Naive thymus-derived CD8-positive, alpha-beta T cell (primary cell): ENCODE measurements at regions not wholly inside any gene's neighbourhood (a gene's known extent, or its start where the extent isn't known, plus 50 kb on each side); places are given as distances from the start of the nearest gene placed in this dataset.

ENCODE experiments used
- ATAC-seq, 2 donors: fragments of 150-1000 bp; cut with Tn5 transposase in 1 of 2; sonication (Bioruptor Pico), chemical (Tn5 transposase) in 1 of 2; 1 replicate in 1 of 2; 2 replicates in 1 of 2; pipeline ENCODE4 v1.10.0; 2021; ENCODE audit warnings: mild to moderate bottlenecking in 2 of 2, moderate library complexity in 2 of 2
- POLR2A ChIA-PET: fragments of 350-600 bp; sonication (Branson Sonifier 250); formaldehyde crosslinking; loops from one replicate; lab custom pipeline; 2021; ENCODE audit warnings: antibody characterized with exemption; lab: Charles Lee
- DNase-seq, 10 donors: peaks; one replicate each; pipeline versions ENCODE4 v3.0.0 to v3.0.0-alpha.2; 2020 to 2022
- H3K27ac Mint-ChIP-seq, 10 donors: one replicate each; pipeline ENCODE4 v1.8.0; 2020 to 2022; ENCODE audit warnings: mild to moderate bottlenecking in 10 of 10, mixed read lengths in 10 of 10, moderate library complexity in 4 of 10, inconsistent platforms in 1 of 10
- H3K27me3 Mint-ChIP-seq, 5 donors: one replicate each; pipeline ENCODE4 v1.8.0; 2021 to 2022; ENCODE audit warnings: mixed read lengths in 5 of 5
- H3K36me3 Mint-ChIP-seq, 3 donors: one replicate each; pipeline ENCODE4 v1.8.0; 2020 to 2022; ENCODE audit warnings: mixed read lengths in 3 of 3, mild to moderate bottlenecking in 2 of 3, inconsistent platforms in 1 of 3
- H3K4me1 Mint-ChIP-seq, 4 donors: one replicate each; pipeline ENCODE4 v1.8.0; 2021 to 2022; ENCODE audit warnings: mixed read lengths in 4 of 4
- H3K4me3 Mint-ChIP-seq, 10 donors: one replicate each; pipeline ENCODE4 v1.8.0; 2020 to 2022; ENCODE audit warnings: mild to moderate bottlenecking in 10 of 10, mixed read lengths in 10 of 10, moderate library complexity in 6 of 10, inconsistent platforms in 1 of 10
- H3K9me3 Mint-ChIP-seq, 9 donors: one replicate each; pipeline ENCODE4 v1.8.0; 2020 to 2022; ENCODE audit warnings: mixed read lengths in 9 of 9, mild to moderate bottlenecking in 3 of 9, inconsistent platforms in 1 of 9, moderate library complexity in 1 of 9

DNA sequence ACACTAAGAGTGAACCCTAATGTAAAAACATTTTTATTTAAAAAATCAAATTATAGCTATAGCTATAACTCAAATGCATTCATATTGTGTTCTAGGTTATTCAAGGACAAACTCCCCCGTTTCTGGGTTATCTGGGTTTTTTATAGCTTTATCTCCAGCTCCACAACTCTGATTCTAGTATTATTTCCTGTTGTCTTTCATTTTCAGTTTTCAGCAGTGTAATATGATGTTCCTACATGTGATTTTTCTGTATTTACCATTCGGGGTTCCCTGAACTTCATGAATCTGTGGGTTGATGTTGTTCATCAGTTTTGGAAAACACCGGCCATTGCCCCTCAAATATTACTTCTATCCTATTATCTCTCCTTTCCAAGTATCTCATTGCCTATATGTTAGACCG, 221.9 kb upstream of the FOXN3 start:
- peak overlapping the region in 9 of 10 donors; percentile 15 to 92 (median 64) for H3K27ac Mint-ChIP-seq
- H3K27me3 Mint-ChIP-seq = no peaks in the 10 kb centered on the region
- peak overlapping the region in 9 of 10 donors; percentile 5 to 75 (median 52) for H3K4me3 Mint-ChIP-seq
- H3K9me3 Mint-ChIP-seq = peaks cover 0 to 6% (median 0%) of the 10 kb centered on the region in 9 donors
- no peaks in the 10 kb centered on the region for H3K36me3 Mint-ChIP-seq
- peaks cover 17 to 46% (median 37%) of the 10 kb centered on the region in 4 donors for H3K4me1 Mint-ChIP-seq
- peak; percentile 46 to 61 for ATAC-seq
- DNase-seq = no peak
- POLR2A ChIA-PET = interaction anchor here (1.0 to 2.2 kb wide), 3 partner anchors 18 to 86 kb away, joined by 3 to 7 read pairs (median 6); no protein-coding TSS in a partner anchor

- H3K27ac Mint-ChIP-seq = peak overlapping the region in 2 of 10 donors; percentile 59 to 84
Measured at GRCh38 chr14:89637581-89637980, 220.5 kb upstream of the FOXN3 start.

DNA sequence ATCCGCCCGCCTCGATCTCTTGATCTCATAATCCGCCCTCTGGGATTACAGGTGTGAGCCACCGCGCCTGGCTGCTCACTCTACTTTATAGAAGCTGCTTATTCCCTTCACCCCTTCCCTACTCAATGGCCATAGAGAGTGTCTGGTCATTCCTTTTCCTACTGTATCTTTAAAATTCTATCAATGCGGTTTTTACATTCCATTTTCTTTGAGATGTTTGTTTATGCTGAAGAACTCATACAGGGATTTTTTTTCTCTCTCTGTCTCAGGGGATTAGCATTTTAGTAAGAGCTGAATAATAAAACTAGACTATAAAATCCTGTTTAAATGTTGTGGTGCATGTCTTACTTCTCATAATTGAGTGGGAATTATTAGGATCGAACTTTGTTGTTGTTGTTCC, 218.6 kb upstream of the FOXN3 start:
- no peak for ATAC-seq
- Mint-ChIP-seq H3K4me1 (peaks cover 23 to 56% (median 44%) of the 10 kb centered on the region in 4 donors), H3K36me3 (peaks cover 0 to 3% (median 0%) of the 10 kb centered on the region in 3 donors), H3K27ac (peak overlapping the region in 1 of 10 donors; percentile 12), H3K27me3 (no peaks in the 10 kb centered on the region), H3K9me3 (peaks cover 0 to 6% (median 0%) of the 10 kb centered on the region in 9 donors), H3K4me3 (no peak overlapping the region)
- no peak for DNase-seq
- POLR2A ChIA-PET = interaction anchor here (1.3 kb wide), 1 partner anchor 85 kb away, joined by 5 read pairs; no protein-coding TSS in a partner anchor

More at GRCh38 chr14:89637581-89637980, 220.5 kb upstream of the FOXN3 start:
- no peak overlapping the region for H3K4me3 Mint-ChIP-seq
- H3K27me3 Mint-ChIP-seq = no peaks in the 10 kb centered on the region
- H3K9me3 Mint-ChIP-seq = peaks cover 0 to 6% (median 0%) of the 10 kb centered on the region in 9 donors
- peaks cover 21 to 52% (median 44%) of the 10 kb centered on the region in 4 donors for H3K4me1 Mint-ChIP-seq
- POLR2A ChIA-PET = interaction anchor here (2.2 kb wide), 1 partner anchor 16 kb away, joined by 7 read pairs; no protein-coding TSS in a partner anchor
- H3K36me3 Mint-ChIP-seq = peaks cover 0 to 3% (median 0%) of the 10 kb centered on the region in 3 donors
- no peak for DNase-seq
- no peak for ATAC-seq

DNA sequence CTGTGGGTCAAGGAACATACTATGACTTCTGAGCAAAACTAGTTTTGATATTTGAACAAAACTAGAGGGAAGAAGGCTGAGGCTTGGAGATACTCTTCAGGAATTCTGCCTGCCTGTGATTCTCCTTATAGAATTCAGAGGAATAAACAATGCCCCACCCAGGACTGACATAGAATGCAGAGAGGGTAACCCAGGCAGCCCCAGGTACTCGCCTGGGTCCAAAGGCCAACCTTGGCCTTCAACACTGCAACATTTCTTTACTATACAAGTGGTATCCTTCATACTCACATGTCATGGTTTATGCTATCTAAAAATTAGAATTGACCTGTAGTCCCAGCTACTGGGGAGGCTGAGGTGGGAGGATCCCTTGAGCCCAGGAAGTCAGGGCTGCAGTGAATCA, 217.0 kb upstream of the FOXN3 start:
- POLR2A ChIA-PET = interaction anchor here (1.5 kb wide), 1 partner anchor 10 kb away, joined by 7 read pairs; no protein-coding TSS in a partner anchor
- H3K27me3 Mint-ChIP-seq = no peaks in the 10 kb centered on the region
- H3K9me3 Mint-ChIP-seq = no peaks in the 10 kb centered on the region
- H3K36me3 Mint-ChIP-seq = peaks cover 0 to 3% (median 0%) of the 10 kb centered on the region in 3 donors
- peaks cover 23 to 58% (median 47%) of the 10 kb centered on the region in 4 donors for H3K4me1 Mint-ChIP-seq
- DNase-seq (no peak), ATAC-seq (no peak)
- no peak overlapping the region for H3K27ac Mint-ChIP-seq
- H3K4me3 Mint-ChIP-seq = no peak overlapping the region

GRCh38 chr14:89630101-89630829, 213.2 kb upstream of the FOXN3 start:
- Mint-ChIP-seq H3K27me3 (no peaks in the 10 kb centered on the region), H3K27ac (peak overlapping the region in 9 of 10 donors; percentile 65 to 92 (median 82)), H3K9me3 (peaks cover 0 to 10% (median 2%) of the 10 kb centered on the region in 9 donors), H3K4me3 (peak overlapping the region in 1 of 10 donors; percentile 10), H3K36me3 (peaks cover 0 to 4% (median 0%) of the 10 kb centered on the region in 3 donors), H3K4me1 (peaks cover 25 to 68% (median 51%) of the 10 kb centered on the region in 4 donors)
- no peak for ATAC-seq
- POLR2A ChIA-PET = interaction anchor here (0.7 to 2.5 kb wide), 7 partner anchors 11 to 91 kb away, joined by 3 to 17 read pairs (median 3); no protein-coding TSS in a partner anchor
- no peak for DNase-seq

- DNase-seq (no peak), ATAC-seq (no peak)
- peaks cover 0 to 4% (median 0%) of the 10 kb centered on the region in 3 donors for H3K36me3 Mint-ChIP-seq
- H3K27ac Mint-ChIP-seq = peak overlapping the region in 5 of 10 donors; percentile 15 to 85 (median 53)
- no peaks in the 10 kb centered on the region for H3K27me3 Mint-ChIP-seq
- H3K4me3 Mint-ChIP-seq = peak overlapping the region in 4 of 10 donors; percentile 14 to 65 (median 36)
- POLR2A ChIA-PET = interaction anchor here (1.8 to 2.5 kb wide), 2 partner anchors 10 to 92 kb away, joined by 7 to 17 read pairs; no protein-coding TSS in a partner anchor
- peaks cover 27 to 74% (median 51%) of the 10 kb centered on the region in 4 donors for H3K4me1 Mint-ChIP-seq
- peaks cover 0 to 10% (median 2%) of the 10 kb centered on the region in 9 donors for H3K9me3 Mint-ChIP-seq
Measured at GRCh38 chr14:89629383-89629782, 212.3 kb upstream of the FOXN3 start.

GRCh38 chr14:89628521-89628920, 211.5 kb upstream of the FOXN3 start:
- DNase-seq = no peak
- peaks cover 0 to 4% (median 0%) of the 10 kb centered on the region in 3 donors for H3K36me3 Mint-ChIP-seq
- H3K9me3 Mint-ChIP-seq = peaks cover 0 to 10% (median 2%) of the 10 kb centered on the region in 9 donors
- H3K4me3 Mint-ChIP-seq = peak overlapping the region in 1 of 10 donors; percentile 2
- no peaks in the 10 kb centered on the region for H3K27me3 Mint-ChIP-seq
- ATAC-seq = no peak
- peak overlapping the region in 1 of 10 donors; percentile 47 for H3K27ac Mint-ChIP-seq
- POLR2A ChIA-PET = no interaction called here
- peaks cover 27 to 74% (median 50%) of the 10 kb centered on the region in 4 donors for H3K4me1 Mint-ChIP-seq

DNA sequence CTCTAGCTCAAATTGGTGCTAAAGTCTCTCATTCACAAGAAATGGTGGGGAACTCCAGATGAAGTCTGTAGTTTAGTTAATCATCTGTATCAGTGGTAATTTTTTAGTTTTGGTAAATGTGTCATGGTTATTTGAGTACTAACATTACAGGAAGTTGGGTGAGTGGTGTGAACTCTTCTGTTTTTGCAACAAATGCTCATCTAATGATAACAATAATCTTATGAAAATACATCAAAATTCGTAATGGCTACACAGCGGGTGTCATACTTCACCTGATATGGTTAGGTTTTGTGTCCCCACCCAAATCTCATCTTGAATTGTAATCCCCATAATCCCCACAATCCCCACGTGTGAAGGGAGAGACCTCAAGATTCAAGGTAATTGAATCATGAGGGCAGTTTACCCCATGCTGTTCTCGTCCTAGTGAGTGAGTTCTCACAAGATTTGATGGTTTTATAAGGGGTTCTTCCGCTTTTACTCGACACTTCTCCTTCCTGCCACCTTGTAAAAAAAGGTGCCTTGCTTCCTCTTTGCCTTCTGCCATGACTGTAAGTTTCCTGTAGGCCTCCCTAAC, 209.3 kb upstream of the FOXN3 start:
- DNase-seq (no peak), ATAC-seq (no peak)
- H3K27ac Mint-ChIP-seq = peak overlapping the region in 9 of 10 donors; percentile 36 to 89 (median 80)

GRCh38 chr14:89625731-89626232, 208.7 kb upstream of the FOXN3 start:
- Mint-ChIP-seq H3K27ac (peak overlapping the region in 4 of 10 donors; percentile 41 to 84 (median 74)), H3K27me3 (no peaks in the 10 kb centered on the region), H3K4me3 (no peak overlapping the region), H3K36me3 (peaks cover 0 to 2% (median 0%) of the 10 kb centered on the region in 3 donors), H3K4me1 (peaks cover 23 to 69% (median 49%) of the 10 kb centered on the region in 4 donors), H3K9me3 (peaks cover 0 to 10% (median 2%) of the 10 kb centered on the region in 9 donors)
- POLR2A ChIA-PET = interaction anchor here (0.9 kb wide), 1 partner anchor 10 kb away, joined by 3 read pairs; no protein-coding TSS in a partner anchor
- DNase-seq (no peak), ATAC-seq (no peak)

More for the DNA sequence above, 209.3 kb upstream of the FOXN3 start:
- no peaks in the 10 kb centered on the region for H3K27me3 Mint-ChIP-seq
- peaks cover 0 to 10% (median 2%) of the 10 kb centered on the region in 9 donors for H3K9me3 Mint-ChIP-seq
- H3K4me3 Mint-ChIP-seq = peak overlapping the region in 3 of 10 donors; percentile 2 to 37 (median 15)
- POLR2A ChIA-PET = no interaction called here
- peaks cover 26 to 69% (median 49%) of the 10 kb centered on the region in 4 donors for H3K4me1 Mint-ChIP-seq
- H3K36me3 Mint-ChIP-seq = peaks cover 0 to 2% (median 0%) of the 10 kb centered on the region in 3 donors

DNA sequence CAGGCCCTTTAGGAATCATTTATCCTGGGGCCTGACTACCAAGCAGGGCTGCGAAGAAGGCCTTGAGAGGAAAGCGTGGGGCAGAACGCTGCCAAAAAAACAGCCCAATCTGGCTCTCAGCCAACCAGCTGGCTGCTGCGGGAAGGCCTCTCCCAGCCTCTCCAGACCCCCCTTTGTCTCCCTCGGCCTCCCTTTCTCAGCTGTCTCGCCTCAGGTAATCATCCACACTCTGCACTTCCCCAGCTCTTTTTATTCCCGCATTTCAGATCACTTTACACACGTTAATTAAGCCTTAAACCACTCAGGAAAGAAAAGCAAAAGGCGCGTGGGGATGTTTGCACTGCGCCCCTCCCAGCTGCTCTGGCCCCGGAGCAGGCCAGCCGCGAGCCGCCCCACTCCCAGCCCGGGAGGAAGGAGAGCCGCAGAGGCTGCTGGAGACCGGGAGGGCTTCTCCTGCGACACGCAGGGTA, 208.2 kb upstream of the FOXN3 start:
- POLR2A ChIA-PET = interaction anchor here (0.9 kb wide), 1 partner anchor 9 kb away, joined by 3 read pairs; no protein-coding TSS in a partner anchor
- H3K4me1 Mint-ChIP-seq = peaks cover 23 to 69% (median 49%) of the 10 kb centered on the region in 4 donors

DNA sequence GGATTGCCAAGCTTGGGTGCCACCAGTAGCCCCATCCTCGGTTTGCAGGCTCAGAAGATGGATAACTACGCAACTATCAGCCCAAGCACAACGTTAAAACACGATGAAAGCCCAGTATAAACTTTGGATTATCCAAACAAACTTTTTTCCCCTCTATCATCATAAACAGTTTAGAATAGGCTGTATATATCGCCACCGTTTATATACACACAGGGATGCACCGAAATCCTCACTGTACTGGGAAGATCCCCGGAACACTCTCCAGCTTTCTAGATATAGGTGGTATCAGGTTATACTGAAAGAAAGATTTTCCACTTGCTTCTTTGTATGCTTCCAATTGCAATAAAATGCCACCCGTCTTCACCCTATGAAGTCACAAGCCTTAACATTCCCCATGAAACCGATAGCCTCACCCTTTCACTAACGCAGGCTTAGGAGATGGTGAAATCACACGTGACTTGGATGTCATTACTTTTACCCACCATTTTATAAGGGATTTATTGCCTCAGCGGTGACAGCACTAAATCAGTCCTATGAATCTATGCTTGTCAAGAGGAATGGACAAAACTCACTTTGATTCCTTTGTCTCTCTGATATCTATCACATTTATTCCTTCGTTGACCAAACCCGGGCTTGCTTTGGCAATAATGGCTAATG, 207.6 kb upstream of the FOXN3 start:
- no peak for ATAC-seq
- Mint-ChIP-seq H3K27me3 (no peaks in the 10 kb centered on the region), H3K4me1 (peaks cover 21 to 69% (median 50%) of the 10 kb centered on the region in 4 donors), H3K36me3 (peaks cover 0 to 2% (median 0%) of the 10 kb centered on the region in 3 donors), H3K4me3 (no peak overlapping the region), H3K9me3 (peaks cover 0 to 10% (median 2%) of the 10 kb centered on the region in 9 donors), H3K27ac (peak overlapping the region in 2 of 10 donors; percentile 27 to 44)
- POLR2A ChIA-PET = no interaction called here
- DNase-seq = no peak

More for the DNA sequence above, 208.2 kb upstream of the FOXN3 start:
- ATAC-seq (no peak), DNase-seq (no peak)
- peak overlapping the region in 3 of 10 donors; percentile 27 to 83 (median 65) for H3K27ac Mint-ChIP-seq
- peaks cover 0 to 2% (median 0%) of the 10 kb centered on the region in 3 donors for H3K36me3 Mint-ChIP-seq
- H3K27me3 Mint-ChIP-seq = no peaks in the 10 kb centered on the region
- H3K9me3 Mint-ChIP-seq = peaks cover 0 to 10% (median 2%) of the 10 kb centered on the region in 9 donors
- no peak overlapping the region for H3K4me3 Mint-ChIP-seq
